Ishikawa (cell line): ENCODE measurements at regions not wholly inside any gene's neighbourhood (a gene's known extent, or its start where the extent isn't known, plus 50 kb on each side); places are given as distances from the start of the nearest gene placed in this dataset.

Source experiments
- NFIC ChIP-seq: IDR thresholded peaks from 2 replicates; pipeline ENCODE4 v1.6.1; 2012
- TCF12 ChIP-seq: IDR thresholded peaks from 2 replicates; pipeline ENCODE4 v1.6.1; 2012; ENCODE audit warnings: low read depth
- ZBTB7A ChIP-seq: IDR thresholded peaks from 2 replicates; pipeline ENCODE4 v1.6.1; 2012; ENCODE audit warnings: low read depth
- TF ChIP-seq, protein P1 (sequence below): IDR thresholded peaks from 2 replicates; pipeline ENCODE4 v1.6.1; 2012

DNA sequence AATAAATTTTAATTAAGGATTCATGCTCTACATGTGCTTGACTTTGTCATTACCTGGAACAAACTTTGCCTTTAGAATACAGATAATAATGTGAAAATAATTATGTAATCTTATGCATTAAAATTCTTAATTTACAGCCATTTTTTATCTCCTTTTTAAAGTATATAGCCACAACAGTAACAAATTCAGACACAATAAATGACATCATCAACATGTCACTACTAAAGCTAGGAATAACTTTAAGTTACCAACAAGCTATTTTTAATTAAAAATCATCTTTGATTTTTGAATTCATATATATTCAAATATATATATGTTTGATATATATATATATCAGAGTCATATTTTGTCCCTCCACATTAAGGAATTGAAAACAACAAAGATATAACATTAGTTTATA is 107.7 kb downstream of the MAD2L1 start:
- TF ChIP-seq TCF12 (no peak), ZBTB7A (no peak), NFIC (no peak)
- TF ChIP-seq, protein P1, sequence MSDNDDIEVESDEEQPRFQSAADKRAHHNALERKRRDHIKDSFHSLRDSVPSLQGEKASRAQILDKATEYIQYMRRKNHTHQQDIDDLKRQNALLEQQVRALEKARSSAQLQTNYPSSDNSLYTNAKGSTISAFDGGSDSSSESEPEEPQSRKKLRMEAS = no peak
